H1 (cell line): ENCODE measurements at regions not wholly inside any gene's neighbourhood (a gene's known extent, or its start where the extent isn't known, plus 50 kb on each side); places are given as distances from the start of the nearest gene placed in this dataset.

Experiments used
- CTCF ChIA-PET: fragments of 300-600 bp; sonication (Branson Sonifier 250); formaldehyde crosslinking; loops from one replicate; lab custom pipeline; 2021; ENCODE audit not compliant: partially characterized antibody; lab: Charles Lee
- POLR2A ChIA-PET: fragments of 300-600 bp; sonication (Branson Sonifier 250); formaldehyde crosslinking; loops from one replicate; lab custom pipeline; 2021; ENCODE audit warnings: inconsistent platforms; ENCODE audit not compliant: partially characterized antibody; lab: Charles Lee
- DNase-seq, 2 experiments: peaks; one replicate each; pipeline versions ENCODE4 v3.0.0 to v3.0.0-alpha.2; 2010 to 2022; ENCODE audit warnings: low spot score in 2 of 2, low read depth in 1 of 2, mixed read lengths in 1 of 2
- FAIRE-seq: peaks from 2 replicates; lab custom pipeline; 2011; peaks lifted over from hg19 to GRCh38; lab: Jason Lieb, UNC
- H2AFZ ChIP-seq: 2 replicates; pipeline ENCODE4 v1.8.1; 2012; ENCODE audit warnings: low read length, inconsistent platforms
- H2AK5ac ChIP-seq: 2 replicates; pipeline ENCODE4 v1.6.1; 2013; ENCODE audit warnings: low read depth, low read length
- H2BK120ac ChIP-seq: replicated peaks from 2 replicates; pipeline ENCODE3; 2013; ENCODE audit warnings: low read depth, low read length, inconsistent platforms
- H2BK12ac ChIP-seq: 2 replicates; pipeline ENCODE4 v1.6.1; 2013; ENCODE audit warnings: low read depth, low read length
- H2BK15ac ChIP-seq: 2 replicates; pipeline ENCODE4 v1.6.1; 2013; ENCODE audit warnings: low read length
- H2BK20ac ChIP-seq: 2 replicates; pipeline ENCODE4 v1.6.1; 2013; ENCODE audit warnings: low read length
- H2BK5ac ChIP-seq: 2 replicates; pipeline ENCODE4 v1.6.1; 2013; ENCODE audit warnings: low read depth, low read length
- H3K14ac ChIP-seq: 2 replicates; pipeline ENCODE4 v1.6.1; 2013; ENCODE audit warnings: inconsistent platforms; ENCODE audit not compliant: insufficient read length
- H3K18ac ChIP-seq: 2 replicates; pipeline ENCODE4 v1.6.1; 2013; ENCODE audit warnings: low read length; ENCODE audit errors: extremely low read depth
- H3K23ac ChIP-seq: 2 replicates; pipeline ENCODE4 v1.6.1; 2013; ENCODE audit warnings: inconsistent platforms; ENCODE audit not compliant: insufficient read length
- H3K23me2 ChIP-seq: 2 replicates; pipeline ENCODE4 v1.6.1; 2013; ENCODE audit warnings: low read depth, low read length
- H3K27ac ChIP-seq: 2 replicates; pipeline ENCODE4 v1.6.1; 2011; ENCODE audit warnings: low read depth, low read length, inconsistent platforms
- H3K27me3 ChIP-seq, 4 experiments: replicated peaks in 1 of 4; 1 replicate in 1 of 4; 2 replicates in 3 of 4; pipeline versions ENCODE4 v1.6.1 to v1.8.1; 2011 to 2013; ENCODE audit warnings: low read length in 3 of 4, mild to moderate bottlenecking in 3 of 4, inconsistent platforms in 2 of 4, mixed read lengths in 2 of 4, moderate library complexity in 1 of 4; ENCODE audit not compliant: control insufficient read depth in 3 of 4, insufficient read depth in 3 of 4; ENCODE audit errors: extremely low read depth in 1 of 4
- H3K36me3 ChIP-seq, 4 experiments: 2 replicates each; pipeline versions ENCODE4 v1.6.1 to v1.8.1; 2011 to 2013; ENCODE audit warnings: mild to moderate bottlenecking in 4 of 4, low read length in 3 of 4, moderate library complexity in 2 of 4, control low read depth in 1 of 4, inconsistent platforms in 1 of 4; ENCODE audit not compliant: insufficient read depth in 4 of 4, control insufficient read depth in 2 of 4
- H3K4ac ChIP-seq: replicated peaks from 2 replicates; pipeline ENCODE3; 2013; ENCODE audit warnings: low read length, low read depth, mixed read lengths, inconsistent platforms; ENCODE audit not compliant: insufficient read length
- H3K4me1 ChIP-seq, 4 experiments: replicated peaks in 1 of 4; 1 replicate in 1 of 4; 2 replicates in 3 of 4; pipeline versions ENCODE4 v1.6.1 to v1.8.1; 2011 to 2013; ENCODE audit warnings: low read length in 3 of 4, inconsistent platforms in 2 of 4, mixed read lengths in 1 of 4; ENCODE audit not compliant: insufficient read depth in 4 of 4, control insufficient read depth in 3 of 4
- H3K4me2 ChIP-seq, 2 experiments: 2 replicates each; pipeline versions ENCODE4 v1.6.1 to v1.8.1; 2011 to 2013; ENCODE audit warnings: low read depth in 2 of 2, low read length in 2 of 2, control low read depth in 1 of 2, inconsistent platforms in 1 of 2, mild to moderate bottlenecking in 1 of 2; ENCODE audit not compliant: insufficient read depth in 1 of 2
- H3K4me3 ChIP-seq, 4 experiments: fragments of 200-600, 300-600 bp in 1 of 4; sonication (generic), shearing (Covaris generic), sonication (Bioruptor Twin) in 1 of 4; 2 replicates each; pipeline versions ENCODE4 v1.5.1 to v1.8.1; 2011 to 2016; ENCODE audit warnings: low read length in 4 of 4, low read depth in 3 of 4, control low read depth in 2 of 4, inconsistent platforms in 2 of 4, mild to moderate bottlenecking in 2 of 4, mixed read lengths in 1 of 4, moderate library complexity in 1 of 4; ENCODE audit not compliant: insufficient read depth in 2 of 4; ENCODE audit errors: extremely low read depth in 1 of 4
- H3K56ac ChIP-seq: replicated peaks from 2 replicates; pipeline ENCODE3; 2013; ENCODE audit warnings: low read depth, mild to moderate bottlenecking, mixed read lengths, low read length, inconsistent platforms; ENCODE audit not compliant: insufficient read length
- H3K79me1 ChIP-seq: 2 replicates; pipeline ENCODE4 v1.6.1; 2013; ENCODE audit warnings: low read depth, low read length, control low read depth
- H3K79me2 ChIP-seq, 2 experiments: 2 replicates each; pipeline versions ENCODE4 v1.6.1 to v1.8.1; 2012 to 2013; ENCODE audit warnings: low read length in 2 of 2, mild to moderate bottlenecking in 2 of 2, inconsistent platforms in 1 of 2; ENCODE audit not compliant: insufficient read depth in 2 of 2, control insufficient read depth in 1 of 2
- H3K9ac ChIP-seq, 4 experiments: replicated peaks in 1 of 4; 1 replicate in 1 of 4; 2 replicates in 3 of 4; pipeline versions ENCODE4 v1.6.1 to v1.8.1; 2011 to 2013; ENCODE audit warnings: low read depth in 3 of 4, low read length in 3 of 4, control low read depth in 2 of 4, mild to moderate bottlenecking in 2 of 4, moderate library complexity in 2 of 4, inconsistent platforms in 1 of 4; ENCODE audit errors: extremely low read depth in 1 of 4
- H3K9me3 ChIP-seq, 2 experiments: 2 replicates each; pipeline versions ENCODE4 v1.6.1 to v1.8.1; 2012 to 2013; ENCODE audit warnings: mild to moderate bottlenecking in 2 of 2, moderate library complexity in 2 of 2, control low read depth in 1 of 2, inconsistent platforms in 1 of 2, low read depth in 1 of 2, low read length in 1 of 2, mixed read lengths in 1 of 2; ENCODE audit not compliant: insufficient read depth in 2 of 2
- H4K20me1 ChIP-seq, 2 experiments: replicated peaks in 1 of 2; 2 replicates each; pipeline versions ENCODE3 to v1.8.1; 2011 to 2013; ENCODE audit warnings: inconsistent platforms in 2 of 2, low read length in 2 of 2, mild to moderate bottlenecking in 1 of 2; ENCODE audit not compliant: insufficient read depth in 2 of 2, control insufficient read depth in 1 of 2
- H4K5ac ChIP-seq: 2 replicates; pipeline ENCODE4 v1.6.1; 2013; ENCODE audit warnings: low read length, low read depth, mixed read lengths, inconsistent platforms; ENCODE audit not compliant: insufficient read length
- H4K8ac ChIP-seq: 2 replicates; pipeline ENCODE4 v1.8.0; 2013; ENCODE audit warnings: mild to moderate bottlenecking, moderate library complexity, low read length, inconsistent platforms; ENCODE audit not compliant: insufficient read depth; ENCODE audit errors: extremely low read depth
- H4K91ac ChIP-seq: replicated peaks from 2 replicates; pipeline ENCODE3; 2013; ENCODE audit warnings: low read length, mixed read lengths, inconsistent platforms; ENCODE audit not compliant: insufficient read length
- BACH1 ChIP-seq: IDR thresholded peaks from 2 replicates; pipeline ENCODE4 v1.6.1; 2012; ENCODE audit warnings: low read length, improper control_type of control experiment
- CEBPB ChIP-seq: IDR thresholded peaks from 2 replicates; pipeline ENCODE4 v1.6.1; 2012; ENCODE audit warnings: low read depth, low read length
- GTF2F1 ChIP-seq: IDR thresholded peaks from 2 replicates; pipeline ENCODE4 v1.6.1; 2012; ENCODE audit warnings: low read depth, low read length, improper control_type of control experiment, borderline replicate concordance
- HDAC6 ChIP-seq: IDR thresholded peaks from one replicate; pipeline ENCODE4 v1.7.1; 2012; ENCODE audit warnings: low read depth, mild to moderate bottlenecking, inconsistent platforms, low read length, moderate library complexity
- POLR2A ChIP-seq, 2 experiments: IDR thresholded peaks; 1 replicate in 1 of 2; 2 replicates in 1 of 2; pipeline ENCODE4 v1.6.1; 2011; ENCODE audit warnings: low read depth in 2 of 2, low read length in 2 of 2, mild to moderate bottlenecking in 2 of 2; ENCODE audit errors: control extremely low read depth in 1 of 2
- WGBS, 2 experiments: shearing (Covaris generic) in 1 of 2; methylation state at CpG; one replicate each; pipeline versions ENCODE4 v1.1.6 to v1.1.7; 2013 to 2015; ENCODE audit warnings: low lambda C conversion rate in 2 of 2, mixed read lengths in 2 of 2, inconsistent platforms in 1 of 2, low coverage in 1 of 2, missing lambda C conversion rate in 1 of 2; ENCODE audit not compliant: insufficient replicate concordance in 2 of 2, insufficient coverage in 1 of 2, insufficient read length in 1 of 2; ENCODE audit errors: extremely low coverage in 1 of 2, missing lambda C conversion rate in 1 of 2; 5-methylcytosine and 5-hydroxymethylcytosine counted together

DNA sequence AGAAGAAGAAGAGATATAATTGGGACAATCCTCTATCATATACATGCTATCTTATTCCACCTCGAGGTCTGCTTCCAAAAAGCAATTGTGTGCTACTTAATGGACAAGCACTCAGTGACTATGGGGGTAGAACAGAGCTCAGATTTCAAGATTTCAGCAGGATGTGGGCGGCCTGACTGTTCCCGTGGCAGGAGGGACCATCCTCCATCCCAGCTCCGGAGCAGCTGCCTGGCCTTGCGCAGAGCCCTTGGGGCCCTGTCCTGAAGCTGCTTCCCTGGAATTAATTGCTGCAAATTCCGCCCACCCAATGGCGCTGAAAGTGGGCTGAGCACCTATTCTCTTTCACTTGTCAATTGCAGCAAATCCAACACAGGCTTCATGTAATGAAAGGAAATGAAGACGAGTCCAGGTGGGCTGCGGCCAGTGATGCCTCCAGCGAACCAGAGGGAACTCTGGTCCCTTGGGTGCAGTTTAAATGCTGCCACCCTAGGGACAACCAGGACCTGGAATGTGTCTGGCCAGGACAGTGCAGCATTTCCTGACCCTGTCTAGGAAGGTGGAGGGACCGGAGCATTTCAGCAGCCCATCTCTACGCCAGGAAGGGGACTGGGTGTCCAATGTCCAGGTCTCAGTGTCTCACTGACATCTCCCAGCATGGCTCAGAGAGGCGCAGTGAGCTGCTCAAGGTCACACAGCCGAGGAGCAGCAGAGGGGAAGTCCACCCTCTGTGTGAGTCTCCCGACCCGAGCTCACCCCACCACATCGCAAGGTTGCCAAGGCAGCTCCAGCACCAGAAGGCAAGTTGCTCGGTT lies 50.5 kb upstream of the FCN1 start:
- Histone ChIP-seq H3K27me3 (no peaks in the 10 kb centered on the region; a peak in 2 of 7 replicates), H3K36me3 (no peaks in the 10 kb centered on the region), H3K9ac (no peak overlapping the region), H2BK120ac (peak overlapping the region; percentile 24), H3K56ac (no peak overlapping the region), H3K18ac (0 out of 2 replicates have a peak overlapping the region, but pooled peaks have one; percentile 63), H4K5ac (no peak overlapping the region), H2BK5ac (no peak overlapping the region), H2BK15ac (peak overlapping the region; percentile 55; the same call in 1 of the 2 replicates), H3K79me2 (no peaks in the 10 kb centered on the region), H3K4ac (no peak overlapping the region), H3K9me3 (no peaks in the 10 kb centered on the region), H2AK5ac (peak overlapping the region; percentile 82; the same call in 1 of the 2 replicates), H4K20me1 (no peaks in the 10 kb centered on the region), H3K4me3 (no peak overlapping the region), H3K4me1 (peaks cover 0 to 16% (median 11%) of the 10 kb centered on the region in 4 experiments; a peak in 4 of 7 replicates), H2BK12ac (no peak overlapping the region), H2AFZ (no peak overlapping the region), H3K14ac (no peak overlapping the region), H4K8ac (peak overlapping the region; percentile 51; the same call in 1 of the 2 replicates), H2BK20ac (no peak overlapping the region), H3K27ac (no peak overlapping the region), H3K4me2 (no peak overlapping the region), H3K23me2 (no peaks in the 10 kb centered on the region), H3K23ac (no peak overlapping the region), H4K91ac (peak overlapping the region; percentile 62), H3K79me1 (no peaks in the 10 kb centered on the region)
- DNase-seq (no peak), FAIRE-seq (no peak)
- WGBS, 2 experiments: 82% methylated on average over 18 of the region's 18 CpGs; no CpG with 5 or more reads in 1 of the 2 experiments
- TF ChIP-seq CEBPB (no peak), POLR2A (IDR thresholded peaks at IDR 0.05; ENCODE audit: control extremely low read depth in 1 of 2, low read depth in 2 of 2, low read length in 2 of 2) (no peak), BACH1 (no peak), HDAC6 (no peak), GTF2F1 (no peak)
- CTCF ChIA-PET: interaction anchor here (2.1 to 2.6 kb wide), 2 partner anchors 14 to 185 kb away, joined by 5 to 6 read pairs; no protein-coding TSS in a partner anchor
- POLR2A ChIA-PET: no interaction called here
